HepG2 (cell line): ENCODE measurements at regions not wholly inside any gene's neighbourhood (a gene's known extent, or its start where the extent isn't known, plus 50 kb on each side); places are given as distances from the start of the nearest gene placed in this dataset.

ENCODE experiments used
- HNRNPK ChIP-seq: fragments of 200-400 bp; formaldehyde crosslinking; IDR thresholded peaks from 2 replicates; pipeline ENCODE4 v1.6.1; 2018; ENCODE audit warnings: low read length, low read depth, moderate library complexity, mild to moderate bottlenecking; ENCODE audit not compliant: poor library complexity, severe bottlenecking
- JUN ChIP-seq: sonication (generic); formaldehyde crosslinking; IDR thresholded peaks from 2 replicates; pipeline ENCODE4 v1.4.0; 2020; ENCODE audit warnings: mild to moderate bottlenecking, missing genetic modification reagents
- JUND ChIP-seq: sonication (generic); formaldehyde crosslinking; IDR thresholded peaks from 2 replicates; pipeline ENCODE4 v1.8.0; 2022; ENCODE audit warnings: mild to moderate bottlenecking, missing genetic modification reagents
- NFIB ChIP-seq: sonication (generic); formaldehyde crosslinking; IDR thresholded peaks from 2 replicates; pipeline ENCODE4 v1.9.0; 2021; ENCODE audit warnings: missing genetic modification reagents, mild to moderate bottlenecking, borderline replicate concordance
- SOX5 ChIP-seq: IDR thresholded peaks from 2 replicates; pipeline ENCODE4 v1.6.1; 2016; ENCODE audit warnings: borderline replicate concordance
- TAF15 ChIP-seq: fragments of 200-400 bp; formaldehyde crosslinking; IDR thresholded peaks from one replicate; pipeline ENCODE4 v1.6.1; 2018; ENCODE audit warnings: mild to moderate bottlenecking, low read depth, low read length; ENCODE audit not compliant: poor library complexity, severe bottlenecking
- ZNF274 ChIP-seq: sonication (generic); formaldehyde crosslinking; IDR thresholded peaks from 2 replicates; pipeline ENCODE4 v1.5.1; 2020; ENCODE audit warnings: mild to moderate bottlenecking, missing genetic modification reagents
- ZNF790 ChIP-seq: sonication (generic); formaldehyde crosslinking; IDR thresholded peaks from 2 replicates; pipeline ENCODE4 v1.8.0; 2022; ENCODE audit warnings: missing genetic modification reagents, mild to moderate bottlenecking, borderline replicate concordance
- ZNF816 ChIP-seq: sonication (generic); formaldehyde crosslinking; IDR thresholded peaks from 2 replicates; pipeline ENCODE4 v1.8.0; 2022; ENCODE audit warnings: missing genetic modification reagents, mild to moderate bottlenecking, borderline replicate concordance
- ZNF83 ChIP-seq: sonication (generic); formaldehyde crosslinking; IDR thresholded peaks from 2 replicates; pipeline ENCODE4 v1.4.0; 2020; ENCODE audit warnings: missing genetic modification reagents, mild to moderate bottlenecking, borderline replicate concordance
- TF ChIP-seq, protein P1 (sequence below), 2 experiments: sonication (generic) in 1 of 2; formaldehyde crosslinking in 1 of 2; IDR thresholded peaks; 2 replicates each; pipeline versions ENCODE4 v1.4.0 to v1.6.1; 2018 to 2020; ENCODE audit warnings: missing genetic modification reagents in 2 of 2, borderline replicate concordance in 1 of 2, low read depth in 1 of 2, mild to moderate bottlenecking in 1 of 2, missing biosample characterization in 1 of 2
- TF ChIP-seq, protein P2 (sequence below): sonication (generic); formaldehyde crosslinking; conservative IDR thresholded peaks from 2 replicates; pipeline ENCODE4 v1.4.0; 2020; ENCODE audit warnings: mild to moderate bottlenecking, missing genetic modification reagents, moderate library complexity
- TF ChIP-seq, protein P3 (sequence below): sonication (generic); formaldehyde crosslinking; IDR thresholded peaks from 2 replicates; pipeline ENCODE4 v1.8.1; 2023; ENCODE audit warnings: mild to moderate bottlenecking, inconsistent platforms, moderate library complexity, missing genetic modification reagents, borderline replicate concordance

DNA sequence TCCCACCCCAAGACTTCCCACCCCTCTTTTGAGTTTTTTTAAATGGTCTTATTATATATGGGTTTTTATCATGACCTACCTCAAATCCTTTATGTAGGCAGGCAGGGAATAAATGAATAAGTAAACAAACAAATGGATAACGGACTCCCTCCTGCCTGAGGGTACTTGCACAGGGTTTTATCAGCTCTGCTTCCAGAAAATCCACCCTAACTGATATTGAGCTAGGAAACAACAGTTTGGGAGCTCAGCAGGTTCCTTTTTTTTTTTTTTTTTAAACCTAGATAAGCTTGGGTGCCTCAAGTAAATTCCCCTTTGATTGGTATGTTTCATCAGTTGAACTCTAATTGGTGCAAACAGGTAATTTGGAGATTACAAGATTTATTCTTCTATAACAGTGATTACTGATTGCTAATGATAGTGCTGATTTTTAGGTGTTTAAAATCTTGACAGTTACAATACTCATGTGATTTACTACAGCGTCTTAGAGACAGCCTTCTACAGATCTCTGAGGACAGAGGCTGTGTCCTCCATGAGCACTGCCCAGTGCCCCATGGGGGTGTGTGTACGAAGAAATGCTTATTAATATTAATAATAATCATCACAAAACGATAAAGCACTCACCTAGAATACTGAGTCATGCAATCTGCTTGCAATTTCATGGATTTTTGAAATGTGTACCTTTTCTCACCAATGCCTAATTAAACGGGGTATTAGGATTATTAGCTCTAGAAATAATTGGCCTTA is 347.4 kb downstream of the RRAGC start (continued):
- TF ChIP-seq, protein P1, sequence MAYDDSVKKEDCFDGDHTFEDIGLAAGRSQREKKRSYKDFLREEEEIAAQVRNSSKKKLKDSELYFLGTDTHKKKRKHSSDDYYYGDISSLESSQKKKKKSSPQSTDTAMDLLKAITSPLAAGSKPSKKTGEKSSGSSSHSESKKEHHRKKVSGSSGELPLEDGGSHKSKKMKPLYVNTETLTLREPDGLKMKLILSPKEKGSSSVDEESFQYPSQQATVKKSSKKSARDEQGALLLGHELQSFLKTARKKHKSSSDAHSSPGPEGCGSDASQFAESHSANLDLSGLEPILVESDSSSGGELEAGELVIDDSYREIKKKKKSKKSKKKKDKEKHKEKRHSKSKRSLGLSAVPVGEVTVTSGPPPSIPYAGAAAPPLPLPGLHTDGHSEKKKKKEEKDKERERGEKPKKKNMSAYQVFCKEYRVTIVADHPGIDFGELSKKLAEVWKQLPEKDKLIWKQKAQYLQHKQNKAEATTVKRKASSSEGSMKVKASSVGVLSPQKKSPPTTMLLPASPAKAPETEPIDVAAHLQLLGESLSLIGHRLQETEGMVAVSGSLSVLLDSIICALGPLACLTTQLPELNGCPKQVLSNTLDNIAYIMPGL (CRISPR knock-in tag; IDR thresholded peaks at IDR 0.05; ENCODE audit: borderline replicate concordance in 1 of 2, low read depth in 1 of 2) = no peak
- TF ChIP-seq TAF15 (no peak), SOX5 (CRISPR knock-in tag) (no peak), ZNF790 (CRISPR knock-in tag) (no peak), JUN (no peak), JUND (CRISPR knock-in tag) (no peak), HNRNPK (no peak), ZNF816 (CRISPR knock-in tag) (no peak), NFIB (CRISPR knock-in tag) (no peak), ZNF83 (no peak), ZNF274 (CRISPR knock-in tag) (no peak)
- TF ChIP-seq, protein P2, sequence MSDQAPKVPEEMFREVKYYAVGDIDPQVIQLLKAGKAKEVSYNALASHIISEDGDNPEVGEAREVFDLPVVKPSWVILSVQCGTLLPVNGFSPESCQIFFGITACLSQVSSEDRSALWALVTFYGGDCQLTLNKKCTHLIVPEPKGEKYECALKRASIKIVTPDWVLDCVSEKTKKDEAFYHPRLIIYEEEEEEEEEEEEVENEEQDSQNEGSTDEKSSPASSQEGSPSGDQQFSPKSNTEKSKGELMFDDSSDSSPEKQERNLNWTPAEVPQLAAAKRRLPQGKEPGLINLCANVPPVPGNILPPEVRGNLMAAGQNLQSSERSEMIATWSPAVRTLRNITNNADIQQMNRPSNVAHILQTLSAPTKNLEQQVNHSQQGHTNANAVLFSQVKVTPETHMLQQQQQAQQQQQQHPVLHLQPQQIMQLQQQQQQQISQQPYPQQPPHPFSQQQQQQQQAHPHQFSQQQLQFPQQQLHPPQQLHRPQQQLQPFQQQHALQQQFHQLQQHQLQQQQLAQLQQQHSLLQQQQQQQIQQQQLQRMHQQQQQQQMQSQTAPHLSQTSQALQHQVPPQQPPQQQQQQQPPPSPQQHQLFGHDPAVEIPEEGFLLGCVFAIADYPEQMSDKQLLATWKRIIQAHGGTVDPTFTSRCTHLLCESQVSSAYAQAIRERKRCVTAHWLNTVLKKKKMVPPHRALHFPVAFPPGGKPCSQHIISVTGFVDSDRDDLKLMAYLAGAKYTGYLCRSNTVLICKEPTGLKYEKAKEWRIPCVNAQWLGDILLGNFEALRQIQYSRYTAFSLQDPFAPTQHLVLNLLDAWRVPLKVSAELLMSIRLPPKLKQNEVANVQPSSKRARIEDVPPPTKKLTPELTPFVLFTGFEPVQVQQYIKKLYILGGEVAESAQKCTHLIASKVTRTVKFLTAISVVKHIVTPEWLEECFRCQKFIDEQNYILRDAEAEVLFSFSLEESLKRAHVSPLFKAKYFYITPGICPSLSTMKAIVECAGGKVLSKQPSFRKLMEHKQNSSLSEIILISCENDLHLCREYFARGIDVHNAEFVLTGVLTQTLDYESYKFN (CRISPR knock-in tag) = no peak
- TF ChIP-seq, protein P3, sequence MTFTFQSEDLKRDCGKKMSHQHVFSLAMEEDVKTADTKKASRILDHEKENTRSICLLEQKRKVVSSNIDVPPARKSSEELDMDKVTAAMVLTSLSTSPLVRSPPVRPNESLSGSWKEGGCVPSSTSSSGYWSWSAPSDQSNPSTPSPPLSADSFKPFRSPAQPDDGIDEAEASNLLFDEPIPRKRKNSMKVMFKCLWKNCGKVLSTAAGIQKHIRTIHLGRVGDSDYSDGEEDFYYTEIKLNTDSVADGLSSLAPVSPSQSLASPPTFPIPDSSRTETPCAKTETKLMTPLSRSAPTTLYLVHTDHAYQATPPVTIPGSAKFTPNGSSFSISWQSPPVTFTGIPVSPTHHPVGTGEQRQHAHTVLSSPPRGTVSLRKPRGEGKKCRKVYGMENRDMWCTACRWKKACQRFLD (CRISPR knock-in tag) = no peak
